B cell (primary cell): ENCODE measurements at regions not wholly inside any gene's neighbourhood (a gene's known extent, or its start where the extent isn't known, plus 50 kb on each side); places are given as distances from the start of the nearest gene placed in this dataset.

ENCODE experiments used
- ATAC-seq: fragments of 200-7000 bp; cut with Tn5 transposase; one replicate; pipeline ENCODE4 v1.10.0; 2021; ENCODE audit warnings: low read depth, mild to moderate bottlenecking, moderate number of reproducible peaks, moderate library complexity
- CTCF ChIA-PET: fragments of 350-600 bp; sonication (Branson Sonifier 250); formaldehyde crosslinking; loops from one replicate; lab custom pipeline; 2021; ENCODE audit warnings: antibody characterized with exemption, inconsistent platforms; lab: Charles Lee
- POLR2A ChIA-PET: fragments of 350-600 bp; sonication (Branson Sonifier 250); formaldehyde crosslinking; loops from one replicate; lab custom pipeline; 2021; ENCODE audit warnings: antibody characterized with exemption; lab: Charles Lee
- DNase-seq: peaks from one replicate; pipeline ENCODE4 v3.0.0; 2013
- H2AFZ ChIP-seq: 2 replicates; pipeline ENCODE4 v1.6.1; 2012; ENCODE audit warnings: mild to moderate bottlenecking, low read depth, low read length; ENCODE audit not compliant: insufficient read depth, poor library complexity, severe bottlenecking
- H3K27ac ChIP-seq, 2 donors: 1 replicate in 1 of 2; 2 replicates in 1 of 2; pipeline ENCODE4 v1.5.1; 2012 to 2013; ENCODE audit warnings: low read length in 2 of 2, mild to moderate bottlenecking in 2 of 2, moderate library complexity in 1 of 2
- H3K27me3 ChIP-seq, 4 experiments: fragments of 200-600 bp in 1 of 4; sonication (generic) in 1 of 4; replicated peaks in 1 of 4; 1 replicate in 2 of 4; 2 replicates in 2 of 4; pipeline versions ENCODE4 v1.6.1 to v1.7.0; 2013 to 2016; ENCODE audit warnings: low read length in 3 of 4, mild to moderate bottlenecking in 2 of 4, mixed read lengths in 1 of 4, moderate library complexity in 1 of 4; ENCODE audit not compliant: insufficient read depth in 4 of 4, control insufficient read depth in 3 of 4; ENCODE audit errors: control extremely low read depth in 1 of 4
- H3K36me3 ChIP-seq, 2 experiments: replicated peaks in 1 of 2; 1 replicate in 1 of 2; 2 replicates in 1 of 2; pipeline versions ENCODE4 v1.6.1 to v1.7.1; 2013; ENCODE audit warnings: low read length in 1 of 2; ENCODE audit not compliant: insufficient read depth in 2 of 2, control insufficient read depth in 1 of 2; ENCODE audit errors: control extremely low read depth in 1 of 2, extremely low read depth in 1 of 2
- H3K4me1 ChIP-seq, 2 donors: fragments of 200-600 bp in 1 of 2; sonication (generic) in 1 of 2; 1 replicate in 1 of 2; 2 replicates in 1 of 2; pipeline versions ENCODE4 v1.5.1 to v1.6.1; 2013 to 2017; ENCODE audit warnings: low read length in 2 of 2; ENCODE audit not compliant: control insufficient read depth in 2 of 2, insufficient read depth in 2 of 2
- H3K4me2 ChIP-seq: replicated peaks from 2 replicates; pipeline ENCODE3; 2012; ENCODE audit warnings: mild to moderate bottlenecking, low read depth, low read length; ENCODE audit not compliant: poor library complexity, severe bottlenecking
- H3K4me3 ChIP-seq, 5 experiments: fragments of 200-600 bp in 1 of 5; sonication (generic) in 1 of 5; 1 replicate in 3 of 5; 2 replicates in 2 of 5; pipeline versions ENCODE4 v1.5.1 to v1.7.0; 2011 to 2016; ENCODE audit warnings: low read length in 4 of 5, mild to moderate bottlenecking in 4 of 5, low read depth in 2 of 5, control low read depth in 1 of 5, moderate library complexity in 1 of 5; ENCODE audit not compliant: insufficient read depth in 1 of 5; ENCODE audit errors: control extremely low read depth in 1 of 5, extremely low read depth in 1 of 5
- H3K79me2 ChIP-seq: fragments of 200-600 bp; sonication (generic); one replicate; pipeline ENCODE4 v1.6.0; 2016; ENCODE audit warnings: low read length; ENCODE audit not compliant: control insufficient read depth, insufficient read depth
- H3K9ac ChIP-seq: fragments of 200-600 bp; sonication (generic); 2 replicates; pipeline ENCODE4 v1.6.1; 2017; ENCODE audit warnings: mild to moderate bottlenecking, low read length, moderate library complexity
- H3K9me3 ChIP-seq, 3 donors: one replicate each; pipeline versions ENCODE4 v1.6.1 to v1.7.1; 2013; ENCODE audit warnings: low read length in 2 of 3; ENCODE audit not compliant: control insufficient read depth in 2 of 3, insufficient read depth in 1 of 3; ENCODE audit errors: control extremely low read depth in 1 of 3
- H4K20me1 ChIP-seq: 2 replicates; pipeline ENCODE4 v1.6.0; 2012; ENCODE audit warnings: mild to moderate bottlenecking, low read length; ENCODE audit not compliant: insufficient read depth, control insufficient read depth, poor library complexity, severe bottlenecking
- H3K27ac Mint-ChIP-seq: one replicate; pipeline ENCODE4 v1.8.0; 2021; ENCODE audit warnings: mixed read lengths
- H3K27me3 Mint-ChIP-seq: one replicate; pipeline ENCODE4 v1.8.0; 2021; ENCODE audit warnings: mixed read lengths
- H3K4me1 Mint-ChIP-seq: one replicate; pipeline ENCODE4 v1.8.0; 2021; ENCODE audit warnings: mixed read lengths
- H3K4me3 Mint-ChIP-seq: one replicate; pipeline ENCODE4 v1.8.0; 2021; ENCODE audit warnings: mixed read lengths
- H3K9me3 Mint-ChIP-seq: one replicate; pipeline ENCODE4 v1.8.0; 2022; ENCODE audit warnings: mixed read lengths; ENCODE audit not compliant: insufficient read depth
- EZH2 ChIP-seq: IDR thresholded peaks from 2 replicates; pipeline ENCODE4 v1.6.1; 2012; ENCODE audit warnings: borderline replicate concordance, low read depth, mild to moderate bottlenecking, moderate library complexity, low read length; ENCODE audit not compliant: insufficient read depth, poor library complexity, severe bottlenecking
- WGBS: methylation state at CpG from one replicate; pipeline ENCODE4 v1.1.5; 2013; ENCODE audit warnings: missing lambda C conversion rate; ENCODE audit not compliant: insufficient coverage; 5-methylcytosine and 5-hydroxymethylcytosine counted together
- intact Hi-C: fragments of 100-400 bp; cut with micrococcal nuclease; formaldehyde crosslinking; loops from one replicate; pipeline ENCODE4 v1.10.0; 2022
- TF ChIP-seq, protein P1 (sequence below): fragments of 200-600 bp; IDR thresholded peaks from one replicate; pipeline ENCODE4 v1.8.0; 2022; ENCODE audit warnings: antibody characterized with exemption, mild to moderate bottlenecking

DNA sequence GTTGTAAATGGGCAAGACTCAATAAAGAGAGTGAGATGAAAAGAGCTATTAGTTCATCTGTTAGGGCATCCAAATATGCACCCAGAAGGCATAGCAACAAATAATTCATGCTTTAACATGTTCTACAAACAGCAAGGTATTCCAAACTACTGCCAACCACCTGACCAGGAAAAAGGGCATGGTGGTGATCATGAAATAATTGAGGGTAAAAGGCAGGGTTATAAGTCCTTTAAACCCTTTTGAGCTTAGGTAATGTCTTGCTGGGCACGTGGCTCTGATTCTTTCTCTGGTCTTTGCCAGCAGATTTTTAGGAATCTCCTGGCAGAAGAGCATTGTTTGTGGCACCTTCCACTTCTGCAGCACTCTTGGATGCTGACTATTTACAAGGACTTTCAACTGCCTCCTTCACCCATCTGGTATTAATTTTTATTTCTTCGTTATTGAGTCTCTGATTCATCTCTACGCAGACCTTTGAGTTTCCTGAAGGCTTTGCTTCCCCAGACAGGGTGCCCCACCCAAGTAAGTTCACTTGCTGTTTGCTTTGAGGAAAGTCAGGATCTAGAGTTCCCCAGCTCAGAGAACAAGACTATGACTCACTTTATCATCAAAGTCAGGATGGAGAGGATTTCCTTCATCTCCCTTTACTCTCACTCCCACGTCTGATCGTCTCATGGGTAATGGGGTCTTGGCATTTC lies 83.4 kb upstream of the NEDD9 start:
- intact Hi-C loops: no loop called here
- no peaks in the 10 kb centered on the region for H3K27me3 Mint-ChIP-seq
- H3K9me3 ChIP-seq: no peaks in the 10 kb centered on the region
- peak overlapping the region; percentile 2 for H3K27ac Mint-ChIP-seq
- no peak overlapping the region for H2AFZ ChIP-seq
- no peak overlapping the region for H3K4me2 ChIP-seq
- 100% methylated on average over 1 of the region's 5 CpGs for WGBS
- CTCF ChIA-PET: interaction anchor here (1.2 kb wide), 1 partner anchor 180 kb away, joined by 4 read pairs; no protein-coding TSS in a partner anchor
- H3K36me3 ChIP-seq: peaks cover 12 to 40% of the 10 kb centered on the region in 2 experiments
- no peak overlapping the region for H3K4me3 ChIP-seq
- no peak overlapping the region for H3K27ac ChIP-seq
- H3K4me1 ChIP-seq: peaks cover 4 to 7% of the 10 kb centered on the region in 2 donors
- peaks cover 63% of the 10 kb centered on the region for H4K20me1 ChIP-seq
- TF ChIP-seq, protein P1, sequence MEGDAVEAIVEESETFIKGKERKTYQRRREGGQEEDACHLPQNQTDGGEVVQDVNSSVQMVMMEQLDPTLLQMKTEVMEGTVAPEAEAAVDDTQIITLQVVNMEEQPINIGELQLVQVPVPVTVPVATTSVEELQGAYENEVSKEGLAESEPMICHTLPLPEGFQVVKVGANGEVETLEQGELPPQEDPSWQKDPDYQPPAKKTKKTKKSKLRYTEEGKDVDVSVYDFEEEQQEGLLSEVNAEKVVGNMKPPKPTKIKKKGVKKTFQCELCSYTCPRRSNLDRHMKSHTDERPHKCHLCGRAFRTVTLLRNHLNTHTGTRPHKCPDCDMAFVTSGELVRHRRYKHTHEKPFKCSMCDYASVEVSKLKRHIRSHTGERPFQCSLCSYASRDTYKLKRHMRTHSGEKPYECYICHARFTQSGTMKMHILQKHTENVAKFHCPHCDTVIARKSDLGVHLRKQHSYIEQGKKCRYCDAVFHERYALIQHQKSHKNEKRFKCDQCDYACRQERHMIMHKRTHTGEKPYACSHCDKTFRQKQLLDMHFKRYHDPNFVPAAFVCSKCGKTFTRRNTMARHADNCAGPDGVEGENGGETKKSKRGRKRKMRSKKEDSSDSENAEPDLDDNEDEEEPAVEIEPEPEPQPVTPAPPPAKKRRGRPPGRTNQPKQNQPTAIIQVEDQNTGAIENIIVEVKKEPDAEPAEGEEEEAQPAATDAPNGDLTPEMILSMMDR: no peak
- no peak for TF ChIP-seq EZH2
- DNase-seq (no peak), ATAC-seq (no peak)
- peaks cover 4% of the 10 kb centered on the region for H3K9me3 Mint-ChIP-seq
- POLR2A ChIA-PET: no interaction called here
- peaks cover 91% of the 10 kb centered on the region for H3K79me2 ChIP-seq
- H3K4me3 Mint-ChIP-seq: no peak overlapping the region
- no peak overlapping the region for H3K9ac ChIP-seq
- H3K4me1 Mint-ChIP-seq: peaks cover 41% of the 10 kb centered on the region
- H3K27me3 ChIP-seq: no peaks in the 10 kb centered on the region

DNA sequence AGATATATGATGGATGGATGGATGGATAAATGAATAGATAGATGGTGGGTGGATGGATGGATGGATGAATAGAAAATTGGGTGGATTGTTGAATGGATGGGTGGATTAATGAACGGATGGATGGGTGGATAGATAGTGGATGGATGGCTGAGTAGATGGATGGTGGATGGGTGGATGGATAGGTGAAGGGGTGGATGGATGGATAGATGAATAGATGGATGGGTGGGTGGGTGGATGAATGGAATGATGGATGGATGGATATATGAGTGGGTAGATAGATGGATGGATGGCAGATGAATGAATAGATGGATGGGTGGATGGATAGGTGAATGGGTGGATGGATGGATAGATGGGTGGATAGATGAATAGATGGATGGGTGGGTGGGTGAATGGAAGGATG lies 80.7 kb upstream of the NEDD9 start:
- intact Hi-C loops: no loop called here
- CTCF ChIA-PET: no interaction called here
- H3K27me3 ChIP-seq: no peaks in the 10 kb centered on the region
- peaks cover 6 to 15% of the 10 kb centered on the region in 2 donors for H3K4me1 ChIP-seq
- no peak overlapping the region for H3K9ac ChIP-seq
- POLR2A ChIA-PET: no interaction called here
- Mint-ChIP-seq H3K4me1 (peaks cover 38% of the 10 kb centered on the region), H3K27me3 (no peaks in the 10 kb centered on the region), H3K27ac (no peak overlapping the region), H3K9me3 (peaks cover 4% of the 10 kb centered on the region), H3K4me3 (no peak overlapping the region)
- WGBS: 100% methylated on average over 1 of the region's 1 CpG
- H3K4me3 ChIP-seq: no peak overlapping the region
- no peak for TF ChIP-seq EZH2
- TF ChIP-seq, protein P1: no peak
- ATAC-seq: no peak
- no peak for DNase-seq
- H3K4me2 ChIP-seq: no peak overlapping the region
- peaks cover 46% of the 10 kb centered on the region for H4K20me1 ChIP-seq
- H3K27ac ChIP-seq: no peak overlapping the region
- H2AFZ ChIP-seq: no peak overlapping the region
- H3K36me3 ChIP-seq: peaks cover 10 to 44% of the 10 kb centered on the region in 2 experiments
- peaks cover 89% of the 10 kb centered on the region for H3K79me2 ChIP-seq
- H3K9me3 ChIP-seq: no peaks in the 10 kb centered on the region
